Gastroesophageal sphincter (tissue), 3 donors: ENCODE measurements at regions not wholly inside any gene's neighbourhood (a gene's known extent, or its start where the extent isn't known, plus 50 kb on each side); places are given as distances from the start of the nearest gene placed in this dataset.

Source experiments
- CTCF ChIP-seq, 4 experiments: fragments of 200-600 bp in 2 of 4; fragments of 450-650 bp in 2 of 4; sonication (generic) in 1 of 4; IDR thresholded peaks; one replicate each; pipeline ENCODE4 v1.5.1; 2017 to 2019; ENCODE audit warnings: antibody characterized with exemption in 4 of 4, mild to moderate bottlenecking in 2 of 4, moderate library complexity in 2 of 4
- POLR2A ChIP-seq, 2 donors: fragments of 450-650 bp; IDR thresholded peaks; one replicate each; pipeline ENCODE4 v1.6.1; 2017; ENCODE audit warnings: antibody characterized with exemption in 2 of 2, mild to moderate bottlenecking in 2 of 2, moderate library complexity in 1 of 2
- POLR2AphosphoS5 ChIP-seq: sonication (generic); formaldehyde crosslinking; IDR thresholded peaks from one replicate; pipeline ENCODE4 v1.6.1; 2017; ENCODE audit warnings: antibody characterized with exemption

GRCh38 chr5:44183753-44184152, 205.5 kb downstream of the FGF10 start:
- TF ChIP-seq CTCF (IDR thresholded peaks at IDR 0.05) (no peak), POLR2AphosphoS5 (no peak), POLR2A (IDR thresholded peaks at IDR 0.05) (no peak)
